Ishikawa (cell line): ENCODE measurements at regions not wholly inside any gene's neighbourhood (a gene's known extent, or its start where the extent isn't known, plus 50 kb on each side); places are given as distances from the start of the nearest gene placed in this dataset.

Experiments
- CEBPB ChIP-seq: IDR thresholded peaks from 2 replicates; pipeline ENCODE4 v1.6.1; 2012
- CREB1 ChIP-seq: IDR thresholded peaks from 2 replicates; pipeline ENCODE4 v1.6.1; 2012; ENCODE audit warnings: low read depth
- EGR1 ChIP-seq: IDR thresholded peaks from 2 replicates; pipeline ENCODE4 v1.6.1; 2012
- EP300 ChIP-seq: IDR thresholded peaks from 2 replicates; pipeline ENCODE4 v1.6.1; 2012; ENCODE audit warnings: borderline replicate concordance
- FOXM1 ChIP-seq: IDR thresholded peaks from 2 replicates; pipeline ENCODE4 v1.6.1; 2012; ENCODE audit warnings: low read depth, borderline replicate concordance
- NFIC ChIP-seq: IDR thresholded peaks from 2 replicates; pipeline ENCODE4 v1.6.1; 2012
- RAD21 ChIP-seq: IDR thresholded peaks from 2 replicates; pipeline ENCODE4 v1.6.1; 2012; ENCODE audit warnings: low read depth
- REST ChIP-seq: IDR thresholded peaks from 2 replicates; pipeline ENCODE4 v1.6.1; 2012; ENCODE audit warnings: low read depth, mild to moderate bottlenecking
- TAF1 ChIP-seq: IDR thresholded peaks from 2 replicates; pipeline ENCODE4 v1.6.1; 2012; ENCODE audit warnings: low read depth, mild to moderate bottlenecking
- TCF12 ChIP-seq: IDR thresholded peaks from 2 replicates; pipeline ENCODE4 v1.6.1; 2012; ENCODE audit warnings: low read depth
- TEAD4 ChIP-seq: IDR thresholded peaks from 2 replicates; pipeline ENCODE4 v1.6.1; 2012
- YY1 ChIP-seq: IDR thresholded peaks from 2 replicates; pipeline ENCODE4 v1.6.1; 2012; ENCODE audit warnings: low read depth
- ZBTB7A ChIP-seq: IDR thresholded peaks from 2 replicates; pipeline ENCODE4 v1.6.1; 2012; ENCODE audit warnings: low read depth
- TF ChIP-seq, protein P1 (sequence below): IDR thresholded peaks from 2 replicates; pipeline ENCODE4 v1.6.1; 2012
- TF ChIP-seq, protein P2 (sequence below): IDR thresholded peaks from 2 replicates; pipeline ENCODE4 v1.6.1; 2012

DNA sequence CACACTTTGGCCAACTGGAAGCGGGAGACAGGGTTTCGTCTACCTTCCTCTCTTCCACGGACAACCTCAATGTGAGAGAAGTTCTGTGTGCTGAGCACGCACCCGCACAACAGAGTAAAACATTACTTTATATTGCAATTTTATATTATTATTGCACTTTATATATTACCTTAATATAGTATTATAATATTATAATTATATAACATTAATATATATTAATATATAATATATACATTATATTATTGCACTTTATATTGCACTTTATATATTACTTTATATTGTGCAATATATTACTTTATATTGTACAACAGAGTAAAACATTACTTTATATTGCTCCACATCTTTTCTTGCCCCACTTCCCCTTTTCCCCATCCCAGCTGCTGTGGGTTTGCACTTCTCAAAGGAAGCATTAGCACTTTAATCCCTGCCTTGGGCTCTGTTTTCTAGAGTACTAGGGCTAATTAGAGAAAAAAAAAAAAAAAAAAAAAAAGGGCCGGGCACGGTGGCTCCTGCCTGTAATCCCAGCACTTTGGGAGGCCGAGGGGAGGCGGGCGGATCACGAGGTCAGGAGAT lies 76.4 kb upstream of the SLC4A7 start:
- TF ChIP-seq NFIC (no peak), TEAD4 (no peak), RAD21 (no peak), REST (no peak), FOXM1 (no peak), TCF12 (no peak), EP300 (no peak), YY1 (no peak), EGR1 (no peak), ZBTB7A (no peak), CREB1 (no peak), TAF1 (no peak), CEBPB (no peak)
- TF ChIP-seq, protein P1, sequence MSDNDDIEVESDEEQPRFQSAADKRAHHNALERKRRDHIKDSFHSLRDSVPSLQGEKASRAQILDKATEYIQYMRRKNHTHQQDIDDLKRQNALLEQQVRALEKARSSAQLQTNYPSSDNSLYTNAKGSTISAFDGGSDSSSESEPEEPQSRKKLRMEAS: no peak
- TF ChIP-seq, protein P2, sequence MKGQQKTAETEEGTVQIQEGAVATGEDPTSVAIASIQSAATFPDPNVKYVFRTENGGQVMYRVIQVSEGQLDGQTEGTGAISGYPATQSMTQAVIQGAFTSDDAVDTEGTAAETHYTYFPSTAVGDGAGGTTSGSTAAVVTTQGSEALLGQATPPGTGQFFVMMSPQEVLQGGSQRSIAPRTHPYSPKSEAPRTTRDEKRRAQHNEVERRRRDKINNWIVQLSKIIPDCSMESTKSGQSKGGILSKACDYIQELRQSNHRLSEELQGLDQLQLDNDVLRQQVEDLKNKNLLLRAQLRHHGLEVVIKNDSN: no peak

DNA sequence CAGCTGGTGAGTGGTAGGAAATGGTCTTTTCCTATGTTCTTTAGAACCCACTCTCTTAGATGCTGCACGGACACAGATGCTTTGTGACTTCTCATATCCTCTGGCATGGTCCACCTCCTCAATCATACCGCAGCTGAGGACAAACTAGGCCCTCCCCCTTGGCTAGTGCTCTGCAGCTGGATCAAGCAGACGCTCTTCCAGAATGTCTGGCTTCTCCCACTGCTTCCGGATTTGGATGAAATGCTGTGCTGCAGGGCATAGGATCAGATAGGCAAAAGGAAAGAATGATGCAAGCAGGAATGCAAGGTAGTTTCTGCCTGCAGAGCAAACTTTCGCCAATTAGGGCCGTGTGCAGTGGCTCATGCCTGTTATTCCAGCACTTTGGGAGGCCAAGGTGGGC lies 75.7 kb upstream of the SLC4A7 start:
- no peak for TF ChIP-seq YY1
- TF ChIP-seq REST: no peak
- TF ChIP-seq ZBTB7A: no peak
- TF ChIP-seq, protein P2: no peak
- TF ChIP-seq FOXM1: no peak
- TF ChIP-seq RAD21: no peak
- TF ChIP-seq TCF12: no peak
- TF ChIP-seq, protein P1: no peak

GRCh38 chr3:27559381-27559780 lies 75.2 kb upstream of the SLC4A7 start:
- TF ChIP-seq CEBPB: no peak
- no peak for TF ChIP-seq RAD21

- no peak for TF ChIP-seq REST
- TF ChIP-seq ZBTB7A: no peak
- TF ChIP-seq RAD21: no peak
- no peak for TF ChIP-seq FOXM1
- no peak for TF ChIP-seq TEAD4
- TF ChIP-seq CREB1: no peak
- TF ChIP-seq TAF1: no peak
- no peak for TF ChIP-seq TCF12
- TF ChIP-seq EGR1: no peak
- no peak for TF ChIP-seq CEBPB
- TF ChIP-seq EP300: no peak
- TF ChIP-seq YY1: no peak
- no peak for TF ChIP-seq NFIC
- TF ChIP-seq, protein P2: no peak
- TF ChIP-seq, protein P1: no peak
Observed at GRCh38 chr3:27557411-27557810, 73.2 kb upstream of the SLC4A7 start.
